SK-N-SH (cell line): ENCODE measurements at regions not wholly inside any gene's neighbourhood (a gene's known extent, or its start where the extent isn't known, plus 50 kb on each side); places are given as distances from the start of the nearest gene placed in this dataset.
A peak's percentile ranks its signal among the peaks of the same experiment; 100 is the strongest.

ENCODE experiments used
- CTCF ChIA-PET: fragments of 300-600, 350-600 bp; formaldehyde crosslinking; extraction: SDS; loops from one replicate; lab custom pipeline; 2021; lab: Yijun Ruan, JAX
- POLR2A ChIA-PET: fragments of 350-600 bp; sonication (Branson Sonifier 250); formaldehyde crosslinking; extraction: SDS; loops from one replicate; lab custom pipeline; 2020; ENCODE audit warnings: antibody characterized with exemption, inconsistent platforms; lab: Yijun Ruan, JAX
- DNase-seq: peaks from one replicate; pipeline ENCODE4 v3.0.0; 2012
- H2AFZ ChIP-seq: fragments of 200-600 bp; sonication (generic); 2 replicates; pipeline ENCODE4 v1.8.1; 2016; ENCODE audit warnings: antibody characterized with exemption, mild to moderate bottlenecking, low read depth
- H3F3A ChIP-seq: fragments of 200-600 bp; sonication (generic); replicated peaks from 2 replicates; pipeline ENCODE3; 2016; ENCODE audit warnings: antibody characterized with exemption, mild to moderate bottlenecking; ENCODE audit not compliant: insufficient read depth
- H3K27ac ChIP-seq, 2 experiments: fragments of 200-500 bp in 1 of 2; fragments of 200-600 bp in 1 of 2; sonication (Bioruptor generic) in 1 of 2; sonication (generic), shearing (Covaris generic) in 1 of 2; 2 replicates each; pipeline versions ENCODE4 v1.5.1 to v1.6.1; 2014 to 2016; ENCODE audit warnings: low read depth in 2 of 2, inconsistent platforms in 1 of 2, low read length in 1 of 2, mild to moderate bottlenecking in 1 of 2, mixed read lengths in 1 of 2
- H3K27me3 ChIP-seq: fragments of 200-600 bp; sonication (generic), shearing (Covaris generic); 2 replicates; pipeline ENCODE4 v1.6.1; 2016; ENCODE audit warnings: mixed run types; ENCODE audit not compliant: insufficient read depth
- H3K36me3 ChIP-seq, 2 experiments: fragments of 200-500 bp in 1 of 2; fragments of 200-600 bp in 1 of 2; sonication (Bioruptor generic) in 1 of 2; sonication (generic) in 1 of 2; replicated peaks in 1 of 2; 2 replicates each; pipeline versions ENCODE3 to v1.5.1; 2014 to 2016; ENCODE audit warnings: low read length in 1 of 2, mild to moderate bottlenecking in 1 of 2; ENCODE audit not compliant: insufficient read depth in 2 of 2, control insufficient read depth in 1 of 2
- H3K4me1 ChIP-seq, 2 experiments: fragments of 200-500 bp in 1 of 2; fragments of 200-600 bp in 1 of 2; sonication (Bioruptor generic) in 1 of 2; sonication (generic), shearing (Covaris generic) in 1 of 2; 2 replicates each; pipeline versions ENCODE4 v1.5.1 to v1.6.1; 2014 to 2016; ENCODE audit warnings: low read depth in 1 of 2, low read length in 1 of 2, mixed run types in 1 of 2; ENCODE audit not compliant: insufficient read depth in 2 of 2, control insufficient read depth in 1 of 2
- H3K4me2 ChIP-seq: fragments of 200-600 bp; sonication (generic), shearing (Covaris generic); 2 replicates; pipeline ENCODE4 v1.6.1; 2017; ENCODE audit warnings: mixed run types
- H3K4me3 ChIP-seq, 2 experiments: fragments of 200-500 bp in 1 of 2; fragments of 200-600 bp in 1 of 2; sonication (Bioruptor generic) in 1 of 2; sonication (generic), shearing (Covaris generic) in 1 of 2; 2 replicates each; pipeline versions ENCODE4 v1.5.1 to v1.8.1; 2014 to 2016; ENCODE audit warnings: low read depth in 2 of 2, inconsistent platforms in 1 of 2, low read length in 1 of 2, mild to moderate bottlenecking in 1 of 2, mixed read lengths in 1 of 2, moderate library complexity in 1 of 2
- H3K79me2 ChIP-seq: fragments of 200-600 bp; sonication (generic); 2 replicates; pipeline ENCODE4 v1.8.1; 2017; ENCODE audit warnings: mild to moderate bottlenecking; ENCODE audit not compliant: insufficient read depth
- H3K9ac ChIP-seq: fragments of 200-600 bp; sonication (generic); 2 replicates; pipeline ENCODE4 v1.6.1; 2017; ENCODE audit warnings: mixed run types
- H3K9me2 ChIP-seq: fragments of 200-600 bp; sonication (generic); 2 replicates; pipeline ENCODE4 v1.6.1; 2017; ENCODE audit warnings: mixed run types
- H3K9me3 ChIP-seq: fragments of 200-600 bp; sonication (generic); 2 replicates; pipeline ENCODE4 v1.6.1; 2017; ENCODE audit warnings: mixed run types, mild to moderate bottlenecking, moderate library complexity
- H4K20me1 ChIP-seq: fragments of 200-600 bp; sonication (generic); 2 replicates; pipeline ENCODE4 v1.6.1; 2017; ENCODE audit warnings: mild to moderate bottlenecking, mixed run types; ENCODE audit not compliant: insufficient read depth
- CHD2 ChIP-seq: fragments of 150-350 bp; IDR thresholded peaks from 2 replicates; pipeline ENCODE4 v1.6.1; 2018; ENCODE audit warnings: low read length; ENCODE audit not compliant: partially characterized antibody
- ELF1 ChIP-seq: IDR thresholded peaks from 2 replicates; pipeline ENCODE4 v1.4.0; 2012
- EP300 ChIP-seq, 2 experiments: IDR thresholded peaks; 2 replicates each; pipeline versions ENCODE4 v1.4.0 to v1.6.1; 2012; ENCODE audit warnings: borderline replicate concordance in 1 of 2, low read depth in 1 of 2, low read length in 1 of 2
- FOSL2 ChIP-seq: IDR thresholded peaks from 2 replicates; pipeline ENCODE4 v1.4.0; 2012; ENCODE audit warnings: low read depth, mild to moderate bottlenecking, moderate library complexity, borderline replicate concordance
- FOXJ3 ChIP-seq: sonication (generic); formaldehyde crosslinking; IDR thresholded peaks from 2 replicates; pipeline ENCODE4 v1.5.1; 2020; ENCODE audit warnings: mild to moderate bottlenecking, missing genetic modification reagents
- FOXM1 ChIP-seq: IDR thresholded peaks from 2 replicates; pipeline ENCODE4 v1.4.0; 2012; ENCODE audit warnings: low read depth, mild to moderate bottlenecking
- GABPA ChIP-seq: IDR thresholded peaks from 2 replicates; pipeline ENCODE4 v1.4.0; 2012; ENCODE audit warnings: low read depth, mild to moderate bottlenecking
- JUND ChIP-seq: IDR thresholded peaks from 2 replicates; pipeline ENCODE4 v1.4.0; 2012
- MEF2A ChIP-seq: IDR thresholded peaks from 2 replicates; pipeline ENCODE4 v1.4.0; 2012; ENCODE audit warnings: low read depth, borderline replicate concordance
- MXI1 ChIP-seq: IDR thresholded peaks from 2 replicates; pipeline ENCODE4 v1.6.1; 2012; ENCODE audit warnings: mild to moderate bottlenecking, low read depth, low read length, improper control_type of control experiment
- NFIC ChIP-seq: IDR thresholded peaks from 2 replicates; pipeline ENCODE4 v1.4.0; 2012; ENCODE audit warnings: borderline replicate concordance
- REST ChIP-seq: IDR thresholded peaks from 2 replicates; pipeline ENCODE4 v1.6.1; 2012; ENCODE audit warnings: mild to moderate bottlenecking, low read depth, low read length, moderate library complexity
- RFX5 ChIP-seq: IDR thresholded peaks from 2 replicates; pipeline ENCODE4 v1.6.1; 2012; ENCODE audit warnings: mild to moderate bottlenecking, improper control_type of control experiment, low read length
- RXRA ChIP-seq: IDR thresholded peaks from 2 replicates; pipeline ENCODE4 v1.4.0; 2012; ENCODE audit warnings: low read depth, mild to moderate bottlenecking, borderline replicate concordance
- SIN3A ChIP-seq: IDR thresholded peaks from 2 replicates; pipeline ENCODE4 v1.6.1; 2012; ENCODE audit warnings: low read depth, mild to moderate bottlenecking, low read length, moderate library complexity, borderline replicate concordance
- SMC3 ChIP-seq: IDR thresholded peaks from 2 replicates; pipeline ENCODE4 v1.6.1; 2012; ENCODE audit warnings: low read depth, low read length, improper control_type of control experiment
- TCF12 ChIP-seq: IDR thresholded peaks from 2 replicates; pipeline ENCODE4 v1.4.0; 2012
- TEAD4 ChIP-seq: IDR thresholded peaks from 2 replicates; pipeline ENCODE4 v1.4.0; 2012; ENCODE audit warnings: mild to moderate bottlenecking, borderline replicate concordance; ENCODE audit not compliant: insufficient read depth
- USF2 ChIP-seq: fragments of 150-350 bp; IDR thresholded peaks from 2 replicates; pipeline ENCODE4 v1.6.1; 2017; ENCODE audit warnings: antibody characterized with exemption, low read length, low read depth, borderline replicate concordance
- WGBS: methylation state at CpG from one replicate; pipeline ENCODE4 v1.1.6; 2017; ENCODE audit warnings: low lambda C conversion rate; 5-methylcytosine and 5-hydroxymethylcytosine counted together

DNA sequence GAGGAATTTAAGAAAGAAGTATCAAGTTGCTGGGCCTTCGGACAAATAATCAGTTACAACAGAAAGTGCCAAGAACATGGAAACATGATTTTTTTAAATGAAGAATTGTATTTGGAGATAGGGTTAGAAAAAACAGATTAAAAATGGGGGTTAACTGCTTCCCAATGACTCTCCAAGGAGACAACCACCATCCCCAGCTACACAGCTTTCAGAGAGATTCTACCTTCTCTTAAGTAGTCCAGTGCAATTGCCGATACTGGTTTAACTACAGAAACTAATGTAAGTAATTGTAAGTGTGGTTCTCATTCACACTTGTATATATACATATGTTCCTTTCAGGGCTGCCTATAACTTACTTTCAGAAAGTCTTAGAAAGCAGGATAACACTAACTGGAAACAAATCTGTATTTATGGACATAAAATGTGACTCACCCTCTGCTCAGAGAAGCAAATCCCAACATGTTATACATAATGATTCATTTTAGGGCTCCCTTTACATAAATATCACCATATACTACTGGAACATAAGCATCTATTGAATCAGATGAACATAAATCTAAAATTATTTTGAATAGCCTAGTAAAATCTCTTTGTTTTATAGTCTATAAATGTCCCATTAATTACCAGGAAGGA lies 248.9 kb upstream of the UGT8 start:
- no peak for TF ChIP-seq RXRA
- 0 out of 4 replicates have a peak, but pooled peaks of 1 of the 2 experiments have one; percentile 18 for TF ChIP-seq EP300 (IDR thresholded peaks at IDR 0.05; ENCODE audit: borderline replicate concordance in 1 of 2, low read depth in 1 of 2, low read length in 1 of 2)
- TF ChIP-seq REST, result no peak
- peak; percentile 24; the same call in 1 of the 2 replicates for TF ChIP-seq TCF12
- peak; percentile 68; the same call in 1 of the 2 replicates for TF ChIP-seq FOSL2
- TF ChIP-seq USF2, result no peak
- peak; percentile 48 for TF ChIP-seq JUND
- H3K9me2 ChIP-seq, result no peaks in the 10 kb centered on the region
- peak overlapping the region; percentile 47; the same call in 1 of the 2 replicates for H3K4me2 ChIP-seq
- H3K27ac ChIP-seq, result peak overlapping the region in 1 of 2 experiments; percentile 61; a peak in 3 of 4 replicates
- 91% methylated on average over 2 of the region's 2 CpGs for WGBS
- H3K9ac ChIP-seq, result no peak overlapping the region
- H3K4me3 ChIP-seq, result no peak overlapping the region
- no peak for DNase-seq
- H3K27me3 ChIP-seq, result no peaks in the 10 kb centered on the region
- H3F3A ChIP-seq, result peaks cover 18% of the 10 kb centered on the region
- H4K20me1 ChIP-seq, result no peaks in the 10 kb centered on the region
- POLR2A ChIA-PET, result no interaction called here
- peak overlapping the region; percentile 61; the same call in 1 of the 2 replicates for H2AFZ ChIP-seq
- 0 out of 2 replicates have a peak, but pooled peaks cover 12% of the 10 kb centered on the region for H3K9me3 ChIP-seq
- peaks cover 8% of the 10 kb centered on the region; the same call in 1 of the 2 replicates for H3K79me2 ChIP-seq
- CTCF ChIA-PET, result no interaction called here
- peaks cover 0 to 36% of the 10 kb centered on the region in 2 experiments for H3K36me3 ChIP-seq
- 0 out of 4 replicates have a peak, but pooled peaks cover 0 to 2% of the 10 kb centered on the region in 2 experiments for H3K4me1 ChIP-seq

GRCh38 chr4:114358901-114359300 lies 239.7 kb upstream of the UGT8 start:
- Histone ChIP-seq H3K27ac (no peak overlapping the region), H3K4me1 (no peaks in the 10 kb centered on the region; a peak in 2 of 4 replicates), H3K9ac (no peak overlapping the region), H3K36me3 (peaks cover 0 to under 1% of the 10 kb centered on the region in 2 experiments), H3K27me3 (no peaks in the 10 kb centered on the region), H3K9me2 (no peaks in the 10 kb centered on the region), H3F3A (peaks cover 7% of the 10 kb centered on the region), H3K4me2 (no peak overlapping the region), H3K4me3 (no peak overlapping the region), H2AFZ (no peak overlapping the region), H4K20me1 (no peaks in the 10 kb centered on the region), H3K9me3 (no peaks in the 10 kb centered on the region), H3K79me2 (peaks cover 51% of the 10 kb centered on the region)
- CTCF ChIA-PET, result interaction anchor here (0.8 to 1.4 kb wide), 2 partner anchors 20 to 406 kb away, joined by 3 to 5 read pairs; no protein-coding TSS in a partner anchor
- POLR2A ChIA-PET, result no interaction called here
- DNase-seq, result no peak
- TF ChIP-seq RFX5 (no peak), TEAD4 (no peak), SMC3 (no peak), FOXM1 (no peak), GABPA (no peak), USF2 (no peak), SIN3A (no peak), NFIC (no peak), ELF1 (no peak), MXI1 (no peak), CHD2 (no peak), MEF2A (no peak), FOXJ3 (CRISPR knock-in tag) (no peak), REST (no peak)
